PC-9 (cell line): ENCODE measurements at regions not wholly inside any gene's neighbourhood (a gene's known extent, or its start where the extent isn't known, plus 50 kb on each side); places are given as distances from the start of the nearest gene placed in this dataset.

Experiments
- BruUV-seq: library from RNA; stranded (reverse); fragments of 400-500 nt; replicated peaks from 2 replicates; lab custom pipeline; 2021; lab: Mats Ljungman, UMichigan
- CTCF ChIA-PET: fragments of 300-600 bp; sonication (Branson Sonifier 250); formaldehyde crosslinking; loops from one replicate; lab custom pipeline; 2022; ENCODE audit warnings: antibody characterized with exemption; lab: Charles Lee
- POLR2A ChIA-PET: fragments of 300-600 bp; sonication (Branson Sonifier 250); formaldehyde crosslinking; loops from one replicate; lab custom pipeline; 2022; ENCODE audit warnings: antibody characterized with exemption; ENCODE audit not compliant: unreplicated experiment; lab: Charles Lee
- DNase-seq, 2 experiments: peaks; one replicate each; pipeline versions ENCODE4 v3.0.0 to v3.0.0-alpha.2; 2015 to 2022; ENCODE audit warnings: mixed read lengths in 1 of 2
- H2AFZ ChIP-seq: fragments of 200-600 bp; sonication (generic); 2 replicates; pipeline ENCODE4 v1.8.1; 2017; ENCODE audit warnings: antibody characterized with exemption
- H3F3A ChIP-seq: fragments of 200-600 bp; sonication (generic); 2 replicates; pipeline ENCODE4 v1.8.1; 2017; ENCODE audit warnings: antibody characterized with exemption, mild to moderate bottlenecking, low read depth; ENCODE audit not compliant: insufficient read depth
- H3K27ac ChIP-seq: fragments of 200-600 bp; sonication (generic); 2 replicates; pipeline ENCODE4 v1.6.1; 2016; ENCODE audit warnings: mixed run types
- H3K27me3 ChIP-seq: fragments of 200-600 bp; sonication (generic); 2 replicates; pipeline ENCODE4 v1.6.1; 2016; ENCODE audit warnings: low read depth, mixed run types; ENCODE audit not compliant: insufficient read depth
- H3K36me3 ChIP-seq: fragments of 200-600 bp; sonication (generic); 2 replicates; pipeline ENCODE4 v1.6.1; 2016; ENCODE audit warnings: low read depth, mixed run types
- H3K4me1 ChIP-seq: fragments of 200-600 bp; sonication (generic); replicated peaks from 2 replicates; pipeline ENCODE4 v1.6.1; 2016; ENCODE audit warnings: mixed run types; ENCODE audit not compliant: insufficient read depth
- H3K4me2 ChIP-seq: fragments of 200-600 bp; sonication (generic); 2 replicates; pipeline ENCODE4 v1.6.1; 2017; ENCODE audit warnings: mixed run types
- H3K4me3 ChIP-seq: fragments of 200-600 bp; sonication (generic); 2 replicates; pipeline ENCODE4 v1.6.1; 2016; ENCODE audit warnings: mixed run types
- H3K79me2 ChIP-seq: fragments of 200-600 bp; sonication (generic); 2 replicates; pipeline ENCODE4 v1.6.1; 2017; ENCODE audit warnings: low read depth, mixed run types
- H3K9me2 ChIP-seq: fragments of 200-600 bp; sonication (generic); 2 replicates; pipeline ENCODE4 v1.8.1; 2017; ENCODE audit warnings: mild to moderate bottlenecking; ENCODE audit not compliant: insufficient read depth
- H3K9me3 ChIP-seq: fragments of 200-600 bp; sonication (generic); 2 replicates; pipeline ENCODE4 v1.8.1; 2016; ENCODE audit warnings: low read depth; ENCODE audit not compliant: insufficient read depth
- H4K20me1 ChIP-seq: fragments of 200-600 bp; sonication (generic); 2 replicates; pipeline ENCODE4 v1.8.1; 2017; ENCODE audit not compliant: insufficient read depth
- CTCF ChIP-seq: fragments of 200-600 bp; sonication (generic); conservative IDR thresholded peaks from 2 replicates; pipeline ENCODE4 v1.6.1; 2017; ENCODE audit warnings: mixed run types, antibody characterized with exemption, mild to moderate bottlenecking, moderate library complexity
- EZH2 ChIP-seq: fragments of 200-600 bp; sonication (generic); IDR thresholded peaks from 2 replicates; pipeline ENCODE4 v1.8.0; 2017; ENCODE audit warnings: antibody characterized with exemption, low read depth
- intact Hi-C: fragments of 100-400 bp; cut with micrococcal nuclease; formaldehyde crosslinking; loops from one replicate; pipeline ENCODE4 v1.10.0; 2022; ENCODE audit not compliant: unreplicated experiment

DNA sequence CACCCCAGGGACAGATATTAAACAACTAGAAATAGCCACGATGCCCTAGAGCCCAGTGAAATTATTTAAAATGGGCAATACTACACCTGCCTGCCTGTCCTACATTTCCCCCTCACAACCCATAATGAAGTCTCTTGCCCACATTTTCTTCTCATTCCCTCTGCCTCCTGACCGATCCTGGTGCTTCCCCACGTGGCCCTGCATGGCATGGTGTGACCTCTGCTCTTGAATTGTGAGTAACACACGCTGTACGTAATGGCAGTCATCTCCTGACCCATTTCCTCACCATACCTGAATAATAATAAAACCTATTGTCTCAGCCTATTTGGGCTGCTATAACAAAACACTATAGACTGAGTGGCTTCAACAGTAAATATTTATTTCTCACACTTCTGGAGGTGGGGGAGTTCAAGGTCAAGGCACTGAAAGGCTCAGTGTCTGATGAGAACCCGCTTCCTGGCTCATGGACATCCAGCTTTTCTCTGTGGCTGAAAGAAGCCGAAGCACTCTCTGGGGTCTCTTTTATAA is 77.0 kb upstream of the ENPP6 start:
- no TSS peak for BruUV-seq
- Histone ChIP-seq H3F3A (no peaks in the 10 kb centered on the region), H3K4me3 (no peak overlapping the region), H3K4me1 (no peaks in the 10 kb centered on the region; the same call in 1 of the 2 replicates), H3K27me3 (no peaks in the 10 kb centered on the region), H3K9me2 (no peaks in the 10 kb centered on the region), H2AFZ (no peak overlapping the region), H4K20me1 (no peaks in the 10 kb centered on the region), H3K9me3 (no peaks in the 10 kb centered on the region), H3K36me3 (no peaks in the 10 kb centered on the region), H3K79me2 (no peaks in the 10 kb centered on the region), H3K27ac (no peak overlapping the region), H3K4me2 (no peak overlapping the region)
- DNase-seq = no peak
- ChIA-PET POLR2A (no interaction called here), CTCF (no interaction called here)
- TF ChIP-seq EZH2 (no peak), CTCF (no peak)
- intact Hi-C loops = no loop called here

DNA sequence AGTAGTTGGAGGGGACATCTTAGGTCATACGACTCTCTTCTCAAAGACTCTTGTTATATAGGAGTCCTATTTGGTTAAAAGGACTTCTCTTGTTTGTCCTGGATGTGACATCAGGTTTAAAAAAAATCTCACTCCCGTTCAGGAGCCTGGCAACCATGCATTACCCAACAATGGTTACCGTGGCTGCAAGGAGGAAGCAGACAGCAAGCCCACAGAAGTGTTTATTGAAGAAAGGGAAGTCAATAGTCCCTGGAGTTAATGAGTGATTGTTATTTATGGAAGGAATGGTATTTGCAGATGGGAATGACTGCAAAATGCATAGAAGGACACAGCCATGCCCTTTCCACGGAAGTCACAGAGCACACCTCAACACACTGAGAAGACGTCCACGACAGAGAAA is 75.9 kb upstream of the ENPP6 start:
- peaks cover 10% of the 10 kb centered on the region for H3K4me1 ChIP-seq
- DNase-seq = no peak
- no TSS peak for BruUV-seq
- intact Hi-C loops = no loop called here
- CTCF ChIA-PET = no interaction called here
- H2AFZ ChIP-seq = no peak overlapping the region
- TF ChIP-seq EZH2 = no peak
- TF ChIP-seq CTCF = no peak
- H4K20me1 ChIP-seq = no peaks in the 10 kb centered on the region
- no peaks in the 10 kb centered on the region for H3K36me3 ChIP-seq
- H3K27me3 ChIP-seq = no peaks in the 10 kb centered on the region
- no peak overlapping the region for H3K4me3 ChIP-seq
- H3K9me3 ChIP-seq = no peaks in the 10 kb centered on the region
- no peak overlapping the region for H3K4me2 ChIP-seq
- H3K9me2 ChIP-seq = no peaks in the 10 kb centered on the region
- no peak overlapping the region for H3K27ac ChIP-seq
- no peaks in the 10 kb centered on the region for H3K79me2 ChIP-seq
- POLR2A ChIA-PET = no interaction called here
- H3F3A ChIP-seq = peaks cover 3% of the 10 kb centered on the region; the same call in 1 of the 2 replicates

DNA sequence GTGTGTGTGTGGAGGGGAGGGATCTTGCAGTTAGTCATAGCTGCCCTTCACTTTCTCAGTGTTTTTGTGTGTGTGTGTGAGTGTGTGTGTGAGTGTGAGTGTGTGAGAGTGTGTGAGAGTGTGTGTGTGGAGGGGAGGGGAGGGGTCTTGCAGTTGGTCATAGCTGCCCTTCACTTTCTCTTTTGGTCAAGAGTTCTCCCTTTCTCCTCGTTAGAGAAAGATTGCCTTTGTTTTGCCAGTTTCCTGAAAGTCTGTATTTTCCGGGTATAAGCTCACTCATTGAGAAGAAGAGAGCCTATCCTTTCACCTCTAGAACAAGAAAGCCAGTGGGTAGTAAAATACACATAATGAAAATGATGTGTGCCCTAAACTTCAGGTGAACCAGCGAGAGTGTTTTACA is 75.2 kb upstream of the ENPP6 start:
- no TSS peak for BruUV-seq
- Histone ChIP-seq H3K79me2 (no peaks in the 10 kb centered on the region), H3K4me1 (peaks cover 17% of the 10 kb centered on the region), H3K36me3 (no peaks in the 10 kb centered on the region), H3K9me2 (no peaks in the 10 kb centered on the region), H3K27ac (no peak overlapping the region), H4K20me1 (no peaks in the 10 kb centered on the region), H3K27me3 (no peaks in the 10 kb centered on the region), H2AFZ (no peak overlapping the region), H3K9me3 (no peaks in the 10 kb centered on the region), H3K4me2 (no peak overlapping the region), H3F3A (peaks cover 8% of the 10 kb centered on the region), H3K4me3 (no peak overlapping the region)
- POLR2A ChIA-PET = no interaction called here
- TF ChIP-seq EZH2 = no peak
- TF ChIP-seq CTCF = no peak
- intact Hi-C loops = no loop called here
- CTCF ChIA-PET = interaction anchor here (0.6 kb wide), 2 partner anchors 9 to 1780 kb away, joined by 3 to 15 read pairs; no protein-coding TSS in a partner anchor
- DNase-seq = no peak
